HUES6 (cell line): ENCODE measurements at regions not wholly inside any gene's neighbourhood (a gene's known extent, or its start where the extent isn't known, plus 50 kb on each side); places are given as distances from the start of the nearest gene placed in this dataset.

Experiments
- H3K27ac ChIP-seq: 2 replicates; pipeline ENCODE4 v1.7.0; 2013; ENCODE audit warnings: low read depth, mild to moderate bottlenecking, low read length, inconsistent platforms
- H3K27me3 ChIP-seq: 2 replicates; pipeline ENCODE4 v1.6.1; 2013; ENCODE audit warnings: low read length; ENCODE audit not compliant: control insufficient read depth, insufficient read depth
- H3K36me3 ChIP-seq: 2 replicates; pipeline ENCODE4 v1.6.1; 2013; ENCODE audit warnings: low read length; ENCODE audit not compliant: control insufficient read depth, insufficient read depth
- H3K4me1 ChIP-seq: 2 replicates; pipeline ENCODE4 v1.6.1; 2013; ENCODE audit warnings: low read length; ENCODE audit not compliant: control insufficient read depth, insufficient read depth
- H3K4me3 ChIP-seq: 2 replicates; pipeline ENCODE4 v1.5.1; 2013; ENCODE audit warnings: low read depth, low read length
- H3K9ac ChIP-seq: one replicate; pipeline ENCODE4 v1.6.1; 2013; ENCODE audit warnings: mild to moderate bottlenecking, low read length
- H3K9me3 ChIP-seq: 2 replicates; pipeline ENCODE4 v1.6.1; 2013; ENCODE audit warnings: low read depth, low read length; ENCODE audit not compliant: control insufficient read depth, insufficient read depth

GRCh38 chr7:96414931-96415292 lies 93.0 kb upstream of the SLC25A13 start:
- Histone ChIP-seq H3K9ac (no peak overlapping the region), H3K27ac (no peak overlapping the region), H3K4me3 (no peak overlapping the region), H3K27me3 (no peaks in the 10 kb centered on the region), H3K4me1 (0 out of 2 replicates have a peak, but pooled peaks cover 7% of the 10 kb centered on the region), H3K9me3 (no peaks in the 10 kb centered on the region), H3K36me3 (no peaks in the 10 kb centered on the region)

DNA sequence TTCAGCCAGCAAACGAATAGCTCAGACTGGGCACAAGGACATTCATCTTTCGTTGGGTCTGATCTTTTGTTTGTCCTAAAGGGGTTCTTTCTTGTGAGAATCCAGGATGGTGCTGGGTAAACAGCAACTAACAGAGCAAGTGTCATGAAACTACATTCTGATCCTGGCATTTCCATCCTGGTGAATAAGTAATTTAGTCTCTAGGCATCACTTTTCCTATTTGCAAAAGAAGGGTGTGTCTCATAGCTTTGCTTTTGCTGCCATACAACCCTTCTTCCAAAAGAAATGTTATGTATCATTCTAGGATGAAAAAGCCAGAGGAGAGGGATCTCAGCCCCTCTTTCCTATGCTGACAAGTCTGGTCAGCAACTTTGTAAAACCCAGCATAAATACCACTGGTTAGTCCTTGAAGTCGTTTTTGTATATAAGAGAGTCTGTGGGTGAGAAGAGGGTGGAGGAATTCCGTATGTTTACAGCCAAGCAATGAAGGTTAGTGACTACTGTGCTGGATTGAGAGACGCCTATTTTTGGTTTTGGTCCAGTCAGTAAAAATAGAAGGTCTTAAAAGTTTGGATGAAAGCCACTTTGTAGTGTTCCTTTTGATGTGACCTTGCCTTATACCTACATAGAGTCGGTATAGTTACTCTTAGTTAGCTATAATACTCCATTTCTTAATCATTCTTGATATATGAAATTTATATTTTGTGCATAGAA lies 88.4 kb upstream of the SLC25A13 start:
- no peak overlapping the region for H3K4me3 ChIP-seq
- H3K9ac ChIP-seq, result no peak overlapping the region
- H3K4me1 ChIP-seq, result 0 out of 2 replicates have a peak, but pooled peaks cover 2% of the 10 kb centered on the region

GRCh38 chr7:96408881-96409280 lies 87.0 kb upstream of the SLC25A13 start:
- Histone ChIP-seq H3K4me1 (no peaks in the 10 kb centered on the region), H3K27me3 (no peaks in the 10 kb centered on the region), H3K36me3 (no peaks in the 10 kb centered on the region), H3K9me3 (no peaks in the 10 kb centered on the region), H3K27ac (no peak overlapping the region), H3K9ac (no peak overlapping the region), H3K4me3 (no peak overlapping the region)

More for the DNA sequence above, 88.4 kb upstream of the SLC25A13 start:
- Histone ChIP-seq H3K27ac (no peak overlapping the region), H3K9me3 (no peaks in the 10 kb centered on the region), H3K36me3 (no peaks in the 10 kb centered on the region), H3K27me3 (no peaks in the 10 kb centered on the region)

- Histone ChIP-seq H3K4me3 (no peak overlapping the region), H3K27ac (no peak overlapping the region), H3K9me3 (no peaks in the 10 kb centered on the region), H3K4me1 (no peaks in the 10 kb centered on the region), H3K9ac (no peak overlapping the region), H3K27me3 (no peaks in the 10 kb centered on the region), H3K36me3 (no peaks in the 10 kb centered on the region)
Observed at GRCh38 chr7:96407427-96407826, 85.5 kb upstream of the SLC25A13 start.

DNA sequence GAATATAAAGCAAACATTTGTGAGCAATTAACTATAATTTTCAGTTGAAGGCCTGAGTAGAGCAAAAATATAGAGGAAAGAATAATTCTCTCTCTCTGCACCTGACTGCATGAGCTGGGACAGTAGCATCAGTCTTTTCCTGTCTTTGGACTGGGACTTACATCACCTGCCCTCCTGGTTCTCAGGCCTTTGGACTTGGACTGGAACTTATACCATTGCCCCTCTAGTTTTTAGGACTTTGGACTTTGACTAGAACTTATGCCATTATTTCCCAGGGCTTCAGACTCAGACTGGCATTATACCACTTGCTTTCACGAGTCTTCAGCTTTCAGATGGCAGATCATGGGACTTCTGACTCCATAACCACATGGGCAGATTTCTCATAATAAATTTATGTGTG lies 81.0 kb upstream of the SLC25A13 start:
- H3K4me1 ChIP-seq, result peaks cover 7% of the 10 kb centered on the region; the same call in 1 of the 2 replicates
- no peaks in the 10 kb centered on the region for H3K9me3 ChIP-seq
- no peaks in the 10 kb centered on the region for H3K27me3 ChIP-seq
- no peak overlapping the region for H3K27ac ChIP-seq
- H3K36me3 ChIP-seq, result no peaks in the 10 kb centered on the region
- H3K9ac ChIP-seq, result no peak overlapping the region
- no peak overlapping the region for H3K4me3 ChIP-seq

DNA sequence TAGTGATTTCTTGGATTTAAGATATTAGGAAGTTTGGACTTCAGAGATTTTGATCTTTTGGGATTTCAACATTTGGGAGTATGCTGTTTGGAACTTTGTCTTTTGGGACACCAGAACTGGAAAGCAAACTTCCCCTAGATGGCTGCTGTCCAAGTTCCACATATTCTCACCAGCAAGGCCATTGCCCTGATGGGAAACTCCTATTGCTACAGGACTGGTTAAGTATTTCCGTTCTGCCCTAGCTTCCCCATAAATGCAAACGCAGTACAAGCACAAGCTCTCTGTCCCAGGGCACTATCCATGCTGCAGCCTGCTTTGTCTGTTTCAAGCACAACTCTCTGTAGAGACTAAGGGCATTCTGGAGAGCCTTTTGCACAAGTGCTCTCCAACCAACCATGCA lies 79.3 kb upstream of the SLC25A13 start:
- Histone ChIP-seq H3K27ac (no peak overlapping the region), H3K9me3 (no peaks in the 10 kb centered on the region), H3K36me3 (no peaks in the 10 kb centered on the region), H3K4me1 (peaks cover 11% of the 10 kb centered on the region; the same call in 1 of the 2 replicates), H3K9ac (no peak overlapping the region), H3K27me3 (no peaks in the 10 kb centered on the region), H3K4me3 (no peak overlapping the region)

DNA sequence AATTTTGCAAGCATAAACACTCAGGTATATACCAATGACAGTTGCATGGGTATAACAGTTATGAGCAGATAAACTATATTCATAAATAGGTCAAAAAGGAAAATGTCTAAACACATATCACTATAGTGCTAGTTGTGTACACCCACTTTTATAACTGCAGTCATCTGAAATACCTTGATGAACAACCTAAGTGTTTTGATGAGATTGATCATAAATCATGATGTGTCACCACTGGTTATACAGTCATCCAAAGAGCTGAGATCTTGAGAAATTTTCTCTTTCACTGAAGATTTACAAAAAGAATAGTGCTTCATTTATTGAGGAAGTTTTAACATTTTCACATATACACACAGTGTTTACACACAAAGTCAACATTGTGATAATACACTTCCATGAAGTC lies 78.6 kb upstream of the SLC25A13 start:
- Histone ChIP-seq H3K4me3 (no peak overlapping the region), H3K27ac (no peak overlapping the region), H3K36me3 (no peaks in the 10 kb centered on the region), H3K9ac (no peak overlapping the region), H3K9me3 (no peaks in the 10 kb centered on the region), H3K4me1 (peaks cover 11% of the 10 kb centered on the region; the same call in 1 of the 2 replicates), H3K27me3 (no peaks in the 10 kb centered on the region)

- no peak overlapping the region for H3K9ac ChIP-seq
- peaks cover 11% of the 10 kb centered on the region; the same call in 1 of the 2 replicates for H3K4me1 ChIP-seq
Observed at GRCh38 chr7:96400001-96400400, 78.1 kb upstream of the SLC25A13 start.

DNA sequence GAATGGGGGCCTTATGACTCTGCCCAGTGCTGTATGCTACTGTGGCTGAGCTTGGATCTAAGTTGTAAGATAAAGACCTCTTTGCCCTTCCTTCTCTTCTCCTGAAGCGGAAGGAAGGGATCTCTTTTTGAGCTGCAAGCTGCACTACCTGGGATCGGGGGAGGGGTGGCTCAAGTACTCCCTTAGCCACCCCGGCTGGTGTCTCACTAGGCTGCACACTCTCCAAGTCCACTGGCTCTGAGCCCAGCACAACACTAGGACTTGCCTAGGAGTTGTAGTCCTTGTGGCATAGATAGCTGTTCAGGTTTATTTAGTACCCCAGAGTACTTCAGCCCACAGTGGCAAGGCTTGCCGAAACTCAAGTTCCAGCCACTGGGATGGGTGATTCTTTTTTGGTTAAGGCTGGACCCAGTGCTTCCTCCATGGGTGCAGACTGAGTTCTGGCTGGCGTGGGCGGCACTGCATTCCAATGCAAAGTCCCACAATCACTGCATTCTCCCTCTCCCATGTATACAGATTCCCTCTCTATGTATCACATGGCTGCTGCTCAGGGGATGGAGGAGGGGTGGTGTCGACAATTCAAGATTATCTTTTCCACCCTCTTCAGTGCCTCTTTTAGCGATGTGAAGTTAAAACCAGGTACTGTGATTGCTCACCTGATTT lies 76.2 kb upstream of the SLC25A13 start:
- no peak overlapping the region for H3K4me3 ChIP-seq
- H3K36me3 ChIP-seq, result no peaks in the 10 kb centered on the region
- no peaks in the 10 kb centered on the region for H3K9me3 ChIP-seq
- H3K4me1 ChIP-seq, result peaks cover 11% of the 10 kb centered on the region; the same call in 1 of the 2 replicates
- no peak overlapping the region for H3K27ac ChIP-seq
- no peak overlapping the region for H3K9ac ChIP-seq
- no peaks in the 10 kb centered on the region for H3K27me3 ChIP-seq

More at GRCh38 chr7:96400001-96400400, 78.1 kb upstream of the SLC25A13 start:
- no peaks in the 10 kb centered on the region for H3K27me3 ChIP-seq
- no peak overlapping the region for H3K27ac ChIP-seq
- H3K9me3 ChIP-seq, result no peaks in the 10 kb centered on the region
- no peaks in the 10 kb centered on the region for H3K36me3 ChIP-seq
- no peak overlapping the region for H3K4me3 ChIP-seq

DNA sequence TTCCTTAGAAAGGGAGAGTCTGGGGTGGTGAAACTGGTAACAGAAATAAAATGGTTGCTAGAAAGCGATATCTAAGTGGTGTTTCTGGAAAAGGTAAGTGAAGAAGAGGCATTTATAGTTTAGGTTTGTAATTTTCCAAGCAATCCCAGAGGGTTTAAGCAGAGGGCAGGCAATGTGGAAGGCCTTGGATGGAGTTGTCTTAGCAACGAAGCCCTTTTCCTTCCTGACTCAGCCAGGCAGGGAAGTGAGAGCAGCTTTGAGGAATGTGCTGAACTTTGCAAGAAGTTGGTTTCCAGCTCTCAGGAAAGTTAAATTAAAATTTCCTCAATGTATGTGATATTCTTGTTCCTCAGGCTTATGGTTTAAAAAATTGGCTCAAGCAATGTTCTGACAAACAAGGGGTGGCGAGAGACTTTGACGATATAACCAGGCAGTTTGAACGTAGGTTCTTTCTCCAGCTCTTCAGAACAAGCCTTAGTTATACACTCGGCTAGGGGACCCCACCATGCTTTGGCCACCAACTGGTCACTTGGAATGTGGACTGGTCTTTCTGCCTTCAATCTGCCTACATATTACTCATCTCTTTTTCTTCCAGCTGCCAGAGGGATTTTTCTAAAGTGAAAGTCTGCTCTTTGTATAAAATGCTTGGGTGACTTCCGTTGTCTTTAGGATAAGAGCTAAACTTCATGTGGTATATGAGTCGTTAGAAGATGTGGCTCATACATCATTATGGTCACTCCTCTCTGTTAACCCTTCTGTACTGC lies 66.9 kb upstream of the SLC25A13 start:
- no peaks in the 10 kb centered on the region; the same call in 1 of the 2 replicates for H3K4me1 ChIP-seq
- no peak overlapping the region for H3K27ac ChIP-seq
- H3K27me3 ChIP-seq, result no peaks in the 10 kb centered on the region
- H3K36me3 ChIP-seq, result no peaks in the 10 kb centered on the region
- no peak overlapping the region for H3K9ac ChIP-seq
- no peaks in the 10 kb centered on the region for H3K9me3 ChIP-seq
- no peak overlapping the region for H3K4me3 ChIP-seq

GRCh38 chr7:96388166-96388565 lies 66.3 kb upstream of the SLC25A13 start:
- no peak overlapping the region for H3K9ac ChIP-seq
- no peak overlapping the region for H3K27ac ChIP-seq
- H3K4me1 ChIP-seq, result no peaks in the 10 kb centered on the region; the same call in 1 of the 2 replicates
- no peaks in the 10 kb centered on the region for H3K27me3 ChIP-seq
- no peaks in the 10 kb centered on the region for H3K36me3 ChIP-seq
- no peaks in the 10 kb centered on the region for H3K9me3 ChIP-seq
- H3K4me3 ChIP-seq, result no peak overlapping the region
